Fibroblast of mammary gland (primary cell): ENCODE measurements at regions not wholly inside any gene's neighbourhood (a gene's known extent, or its start where the extent isn't known, plus 50 kb on each side); places are given as distances from the start of the nearest gene placed in this dataset.

Source experiments
- DNase-seq: peaks from one replicate; pipeline ENCODE4 v3.0.0-alpha.2; 2010; ENCODE audit warnings: low read depth
- H3K4me3 ChIP-seq: 2 replicates; pipeline ENCODE4 v1.5.1; 2011; ENCODE audit warnings: low read depth, mild to moderate bottlenecking, low read length, moderate library complexity; ENCODE audit not compliant: control insufficient read depth
- TF ChIP-seq, protein P1 (sequence below): conservative IDR thresholded peaks from 2 replicates; pipeline ENCODE4 v1.5.1; 2011; ENCODE audit warnings: low read depth, low read length, inconsistent platforms; ENCODE audit not compliant: control insufficient read depth, insufficient read depth

DNA sequence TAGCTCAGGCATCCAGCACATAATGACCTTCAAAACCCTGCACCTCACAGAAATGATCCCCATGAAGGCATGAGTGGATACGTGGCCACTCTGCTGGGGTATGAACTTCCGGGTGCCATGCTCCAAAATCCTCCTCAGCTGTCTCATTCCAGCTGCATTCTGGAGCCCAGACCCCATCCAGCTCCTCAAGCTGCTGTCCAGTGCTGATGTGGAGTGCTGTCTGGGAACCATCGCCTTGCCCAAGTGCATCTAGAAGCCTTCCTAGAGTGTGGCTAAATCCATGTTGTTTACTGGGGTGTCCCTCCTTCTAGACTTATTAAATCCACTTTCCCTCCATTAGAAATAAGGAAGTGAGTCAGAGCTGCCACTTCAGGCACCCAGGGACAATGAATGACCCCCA lies 130.8 kb upstream of the PTPRT start:
- no peak overlapping the region for H3K4me3 ChIP-seq
- DNase-seq, result no peak
- TF ChIP-seq, protein P1, sequence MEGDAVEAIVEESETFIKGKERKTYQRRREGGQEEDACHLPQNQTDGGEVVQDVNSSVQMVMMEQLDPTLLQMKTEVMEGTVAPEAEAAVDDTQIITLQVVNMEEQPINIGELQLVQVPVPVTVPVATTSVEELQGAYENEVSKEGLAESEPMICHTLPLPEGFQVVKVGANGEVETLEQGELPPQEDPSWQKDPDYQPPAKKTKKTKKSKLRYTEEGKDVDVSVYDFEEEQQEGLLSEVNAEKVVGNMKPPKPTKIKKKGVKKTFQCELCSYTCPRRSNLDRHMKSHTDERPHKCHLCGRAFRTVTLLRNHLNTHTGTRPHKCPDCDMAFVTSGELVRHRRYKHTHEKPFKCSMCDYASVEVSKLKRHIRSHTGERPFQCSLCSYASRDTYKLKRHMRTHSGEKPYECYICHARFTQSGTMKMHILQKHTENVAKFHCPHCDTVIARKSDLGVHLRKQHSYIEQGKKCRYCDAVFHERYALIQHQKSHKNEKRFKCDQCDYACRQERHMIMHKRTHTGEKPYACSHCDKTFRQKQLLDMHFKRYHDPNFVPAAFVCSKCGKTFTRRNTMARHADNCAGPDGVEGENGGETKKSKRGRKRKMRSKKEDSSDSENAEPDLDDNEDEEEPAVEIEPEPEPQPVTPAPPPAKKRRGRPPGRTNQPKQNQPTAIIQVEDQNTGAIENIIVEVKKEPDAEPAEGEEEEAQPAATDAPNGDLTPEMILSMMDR, result no peak

- no peak overlapping the region for H3K4me3 ChIP-seq
- TF ChIP-seq, protein P1, result no peak
- no peak for DNase-seq
Measured at GRCh38 chr20:43318755-43319297, 129.1 kb upstream of the PTPRT start.

- no peak for DNase-seq
- H3K4me3 ChIP-seq, result no peak overlapping the region
- TF ChIP-seq, protein P1, result no peak
Measured at GRCh38 chr20:43316271-43316670, 126.6 kb upstream of the PTPRT start.

- H3K4me3 ChIP-seq, result no peak overlapping the region
- TF ChIP-seq, protein P1, result no peak
- DNase-seq, result no peak
Measured at GRCh38 chr20:43309266-43309665, 119.6 kb upstream of the PTPRT start.

- TF ChIP-seq, protein P1, result no peak
- no peak for DNase-seq
- no peak overlapping the region for H3K4me3 ChIP-seq
Measured at GRCh38 chr20:43306837-43307236, 117.1 kb upstream of the PTPRT start.

- no peak for DNase-seq
- H3K4me3 ChIP-seq, result no peak overlapping the region
- TF ChIP-seq, protein P1, result no peak
Measured at GRCh38 chr20:43305749-43306148, 116.0 kb upstream of the PTPRT start.

GRCh38 chr20:43304598-43304997 lies 114.9 kb upstream of the PTPRT start:
- no peak overlapping the region for H3K4me3 ChIP-seq
- TF ChIP-seq, protein P1, result no peak
- DNase-seq, result no peak
